ENCODE measurements at regions not wholly inside any gene's neighbourhood (a gene's known extent, or its start where the extent isn't known, plus 50 kb on each side); places are given as distances from the start of the nearest gene placed in this dataset.
A peak's percentile ranks its signal among the peaks of the same experiment; 100 is the strongest.
"Not testable (repeated sequence)": the region's sequence is repeated elsewhere in the genome, so short reads cannot be mapped to it uniquely, and the experiment has no call there.

DNA sequence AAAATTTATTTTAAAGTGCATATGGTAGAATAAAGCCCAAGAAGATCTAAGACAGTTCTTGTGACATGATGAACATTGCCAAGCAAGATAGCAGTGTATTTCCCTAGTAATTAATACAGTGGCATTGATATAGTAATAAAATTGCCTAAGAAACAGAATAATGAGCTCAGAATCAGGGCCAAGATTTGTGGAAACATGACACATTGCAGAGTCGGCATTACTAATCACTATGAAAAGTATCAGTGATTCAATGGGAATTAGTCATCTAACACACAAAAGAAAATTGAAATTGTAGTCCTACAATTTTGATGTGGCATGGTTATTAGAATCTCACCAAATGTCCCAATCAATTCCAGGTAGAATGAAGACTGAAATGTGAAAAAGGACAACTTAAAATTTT, 243.0 kb upstream of the CYRIA start:
- DNase-seq: no peak

DNA sequence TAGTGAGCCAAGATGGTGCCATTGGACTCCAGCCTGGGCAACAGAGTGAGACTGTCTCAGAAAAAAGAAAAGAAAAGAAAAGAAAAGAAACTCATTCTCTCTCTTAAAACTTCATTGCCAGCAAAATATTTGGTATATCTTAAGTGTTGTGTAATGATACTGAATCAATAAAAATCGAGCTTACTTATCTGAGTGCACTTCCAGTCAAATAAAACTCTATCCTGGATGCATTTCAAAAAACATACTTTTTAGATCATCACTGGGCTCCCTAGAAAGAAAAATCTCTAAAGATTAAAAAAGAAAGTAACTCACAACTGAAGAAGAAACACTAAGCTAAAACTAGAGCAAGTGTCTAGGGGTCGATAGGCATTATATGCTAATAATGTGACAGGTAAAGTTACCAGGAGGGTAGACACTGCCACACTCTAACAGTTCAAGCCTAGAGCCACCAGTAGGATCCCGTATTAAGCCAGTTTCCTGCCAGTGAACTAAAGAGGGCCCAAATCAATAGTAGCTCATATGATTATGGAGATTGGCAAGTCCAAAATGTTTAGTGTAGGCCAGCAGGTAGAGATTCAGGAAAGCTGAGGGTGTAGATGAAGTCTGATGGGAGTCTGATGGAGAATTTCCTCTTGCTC, 242.1 kb upstream of the CYRIA start:
- DNase-seq: no peak

DNA sequence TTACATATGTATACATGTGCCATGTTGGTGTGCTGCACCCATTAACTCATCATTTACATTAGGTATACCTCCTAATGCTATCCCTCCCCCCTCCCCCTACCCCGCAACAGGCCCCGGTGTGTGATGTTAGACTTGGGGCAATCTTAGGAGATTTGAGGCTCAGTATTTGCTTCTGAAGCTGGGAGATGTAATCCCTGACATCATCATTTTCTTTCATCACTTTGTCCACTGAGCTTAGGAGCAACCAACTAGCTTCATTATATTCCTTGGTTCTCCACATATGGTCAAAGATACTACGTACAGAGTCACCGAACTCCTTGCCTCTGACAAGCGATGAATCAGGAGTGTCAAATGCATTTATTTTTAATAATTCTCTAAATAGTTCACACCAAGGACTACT, 239.7 kb upstream of the CYRIA start:
- DNase-seq: not testable (repeated sequence)

DNA sequence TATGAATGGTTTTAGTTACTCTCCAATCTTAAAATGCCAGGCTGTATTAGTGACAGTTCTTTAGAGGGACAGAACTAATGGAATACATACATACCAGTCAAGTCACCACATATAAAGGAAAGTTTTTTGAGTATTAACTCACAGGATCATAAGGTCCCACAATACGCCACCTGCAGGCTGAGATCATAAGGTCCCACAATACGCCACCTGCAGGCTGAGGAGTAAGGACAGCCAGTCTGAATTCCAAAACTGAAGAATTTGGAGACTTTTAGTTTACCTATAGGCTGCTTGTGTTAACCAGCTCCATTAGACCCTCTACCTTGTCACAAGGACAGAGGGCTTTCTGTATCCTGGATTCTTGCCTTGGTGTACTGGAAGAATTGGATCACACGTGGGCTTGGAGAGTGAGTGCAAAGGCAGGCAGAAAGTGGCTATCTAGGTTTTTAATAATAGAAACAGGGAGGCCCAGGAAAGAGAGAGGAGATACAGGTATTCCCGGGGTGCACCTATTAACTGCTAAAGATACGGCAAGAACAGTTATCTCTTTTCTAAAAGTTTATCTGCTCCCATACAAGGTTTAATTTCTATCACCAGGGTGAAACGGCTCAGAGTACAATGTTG, 234.9 kb upstream of the CYRIA start:
- DNase-seq: no peak

DNA sequence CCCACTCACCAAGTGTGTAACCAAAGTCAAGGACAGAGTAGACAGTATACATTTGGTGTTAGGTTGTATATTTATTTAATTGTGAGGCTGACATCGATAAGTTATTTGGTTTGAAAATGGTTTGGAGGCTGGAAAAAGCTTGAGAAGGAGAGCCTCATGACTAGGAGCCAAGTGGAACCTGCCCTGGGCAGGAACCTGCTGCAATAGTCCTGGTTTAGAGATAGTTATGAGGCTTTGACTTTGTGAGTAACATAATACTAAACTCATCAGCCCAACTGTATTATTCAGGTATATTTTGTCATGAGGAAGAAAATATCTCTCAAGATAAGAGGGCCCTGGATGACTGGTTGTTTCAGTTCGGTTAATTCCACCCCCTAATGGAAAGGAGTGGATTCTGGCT, 234.3 kb upstream of the CYRIA start:
- no peak for DNase-seq

DNA sequence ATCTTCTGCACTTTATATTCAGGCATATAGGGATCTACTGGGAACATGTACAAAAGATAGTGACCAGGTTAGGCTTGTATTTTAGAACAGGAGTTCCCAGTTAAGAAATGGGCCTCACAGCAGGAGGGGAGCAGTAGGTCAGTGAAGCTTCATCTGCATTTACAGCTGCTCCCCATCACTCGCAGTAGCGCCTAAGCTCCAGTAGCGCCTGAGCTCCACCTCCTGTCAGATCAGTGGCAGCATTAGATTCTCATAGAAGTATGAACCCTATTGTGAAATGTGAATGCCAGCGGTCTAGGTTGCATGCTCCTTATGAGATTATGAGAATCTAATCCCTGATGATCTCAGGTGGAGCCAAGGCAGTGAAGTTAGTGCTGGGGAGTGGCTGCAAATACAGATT, 224.4 kb upstream of the CYRIA start:
- DNase-seq: peak in 3 of 56 donors; percentile 1 to 7 (median 1)

DNA sequence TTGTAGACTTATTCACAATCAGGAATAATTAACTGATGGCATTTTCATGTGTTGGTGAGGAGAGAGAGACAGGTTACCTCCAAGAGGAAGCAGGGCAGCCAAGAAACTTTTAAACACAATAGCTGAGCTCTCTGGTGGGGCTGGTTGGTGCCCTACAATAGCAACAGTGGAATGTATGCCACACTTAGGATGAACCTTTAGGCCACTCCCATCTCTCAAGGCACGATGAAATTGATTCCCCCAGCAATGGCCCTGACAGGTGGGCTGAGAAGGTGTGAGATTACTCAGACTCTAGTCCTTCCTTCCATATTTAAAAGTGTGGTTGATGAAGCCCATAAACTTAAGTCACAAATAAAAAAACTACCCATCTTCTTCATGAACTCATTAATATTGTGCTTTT, 219.4 kb upstream of the CYRIA start:
- no peak for DNase-seq

DNA sequence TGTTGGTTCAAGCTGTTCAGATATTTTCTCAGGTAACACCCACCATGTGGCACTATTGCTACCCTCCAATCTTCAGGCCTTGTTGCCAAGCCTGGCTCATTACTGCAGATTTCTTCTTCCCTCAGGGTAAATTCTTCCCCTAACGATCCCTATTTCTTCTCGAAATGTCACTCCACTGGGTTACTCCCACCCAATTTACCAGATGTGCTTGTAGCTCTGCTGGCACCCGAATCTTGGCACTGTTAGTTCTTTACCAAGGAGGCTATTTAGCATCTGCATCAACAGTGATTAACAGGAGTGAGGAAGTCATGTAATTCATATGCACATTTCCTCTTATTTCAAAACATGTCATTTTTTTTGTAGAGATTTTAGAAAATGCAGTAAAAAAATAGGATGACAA, 217.1 kb upstream of the CYRIA start:
- DNase-seq: no peak

DNA sequence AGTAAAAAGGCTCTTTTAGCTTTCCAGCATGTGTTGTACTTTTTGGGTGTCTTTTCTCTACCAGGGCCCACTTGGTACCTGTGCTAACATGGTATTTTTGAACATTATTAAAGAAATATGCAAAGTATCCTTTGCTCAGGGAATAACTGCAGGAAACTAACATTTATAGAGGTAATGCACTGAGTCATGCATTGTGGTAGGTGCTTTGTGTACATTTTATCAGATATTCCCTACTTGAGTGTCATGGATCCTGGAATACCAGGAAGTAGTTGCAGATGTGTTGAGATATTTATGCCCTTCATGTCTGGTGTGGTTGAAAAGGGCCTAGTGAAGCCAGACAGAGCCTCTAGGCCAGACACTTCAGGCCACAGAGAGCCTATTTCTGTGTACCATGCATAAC, 215.5 kb upstream of the CYRIA start:
- no peak for DNase-seq

DNA sequence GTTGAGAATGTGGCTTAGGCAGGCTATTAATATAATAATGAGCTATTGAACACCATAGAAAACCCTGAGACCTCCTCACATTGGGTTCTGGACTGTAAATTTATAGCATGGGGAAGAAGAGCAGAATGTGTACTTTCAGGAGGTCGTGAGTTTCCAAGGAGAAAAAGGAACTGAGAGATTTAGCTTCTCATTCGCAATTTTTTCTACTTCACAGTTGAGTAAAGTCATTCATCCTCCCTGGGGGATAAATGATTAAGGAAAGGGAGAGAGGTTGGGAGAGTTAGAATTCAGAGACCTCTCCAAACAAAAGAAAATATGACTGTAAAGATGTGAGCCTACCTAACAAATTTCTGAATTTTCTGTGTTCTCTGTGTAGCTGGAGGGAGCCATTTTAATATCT, 205.8 kb upstream of the CYRIA start:
- DNase-seq: no peak

DNA sequence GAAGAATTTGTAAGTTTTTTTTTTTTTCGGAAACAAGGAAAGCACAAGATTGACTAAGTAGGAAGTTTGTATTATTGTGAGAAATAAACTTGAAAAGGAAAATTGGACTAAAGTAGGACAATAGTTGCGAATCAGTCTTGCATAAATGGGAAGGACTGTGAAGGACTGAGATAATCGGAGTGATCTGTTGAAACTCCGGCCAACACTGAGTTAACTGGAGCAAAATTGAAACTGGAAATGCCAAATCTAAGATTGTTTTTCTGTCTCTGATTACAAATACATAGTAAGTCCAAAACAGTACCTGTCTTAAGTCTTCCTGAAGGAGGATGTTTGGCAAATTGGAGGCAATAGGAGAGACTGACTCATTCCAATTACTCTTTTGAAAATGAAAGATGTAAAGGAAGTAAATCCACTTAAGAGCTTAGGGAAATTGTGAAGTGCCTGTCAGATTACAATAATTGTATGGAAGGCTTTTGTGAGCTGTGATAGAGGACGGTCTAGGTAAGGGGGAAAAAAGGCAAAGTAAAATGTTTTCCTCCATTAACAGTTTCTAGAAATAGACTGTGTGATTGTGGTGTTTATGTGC, 204.9 kb upstream of the CYRIA start:
- DNase-seq: no peak

DNA sequence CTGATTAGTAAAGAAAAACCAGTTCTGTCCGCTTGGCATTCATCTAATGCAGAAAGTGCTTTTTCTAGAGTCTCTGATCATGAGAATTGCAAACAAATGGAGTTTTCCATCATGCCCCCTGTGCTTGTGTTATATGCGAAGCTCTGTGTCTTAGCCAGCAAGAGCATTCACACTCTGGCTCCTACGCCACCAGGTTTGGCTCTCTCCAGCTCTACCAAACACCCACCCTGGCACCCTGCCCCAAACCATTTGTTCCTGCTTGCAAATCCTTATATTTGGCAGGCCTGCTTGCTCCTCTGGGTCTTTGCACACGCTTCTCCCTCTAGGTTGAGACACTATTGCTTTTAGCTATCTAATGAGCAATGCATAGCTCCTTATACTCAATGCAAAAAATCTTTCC, 204.1 kb upstream of the CYRIA start:
- peak in 21 of 56 donors; percentile 3 to 59 (median 11) for DNase-seq

DNA sequence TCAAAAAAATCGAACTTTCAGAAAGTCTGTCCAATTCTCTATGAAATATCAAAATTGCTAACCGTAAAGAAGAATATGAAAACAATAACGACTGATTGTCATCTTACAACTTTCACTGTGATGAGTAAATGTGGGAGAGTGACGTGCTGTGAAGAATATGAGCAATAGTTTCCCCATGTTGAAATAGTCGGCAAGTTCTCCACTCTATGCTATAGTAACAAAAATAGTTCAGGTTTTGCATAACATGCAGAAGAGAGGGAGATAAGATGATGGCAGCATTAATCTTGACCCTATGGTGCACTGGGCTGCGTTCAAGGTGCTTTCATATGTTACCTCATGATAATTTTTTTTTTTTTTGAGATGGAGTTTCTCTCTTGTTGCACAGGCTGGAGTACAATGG, 196.8 kb upstream of the CYRIA start:
- DNase-seq: no peak

DNA sequence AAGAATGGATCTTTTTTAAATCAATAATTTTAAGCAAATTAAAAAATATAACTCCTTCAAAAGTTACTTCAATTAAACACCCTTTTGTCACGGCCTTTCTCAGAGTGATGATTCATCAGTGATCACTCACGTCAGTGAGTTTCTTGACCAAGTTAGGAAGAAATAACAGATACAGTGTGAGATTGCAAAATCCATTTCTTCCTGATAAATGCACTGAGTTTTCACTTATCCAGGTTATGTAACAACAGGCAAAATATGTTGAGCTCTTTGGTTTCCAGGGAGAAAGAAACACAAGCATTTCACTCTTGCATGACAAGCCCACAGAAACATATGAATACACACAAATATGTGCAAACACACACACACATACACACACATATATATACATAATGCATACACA, 195.9 kb upstream of the CYRIA start:
- DNase-seq: no peak

DNA sequence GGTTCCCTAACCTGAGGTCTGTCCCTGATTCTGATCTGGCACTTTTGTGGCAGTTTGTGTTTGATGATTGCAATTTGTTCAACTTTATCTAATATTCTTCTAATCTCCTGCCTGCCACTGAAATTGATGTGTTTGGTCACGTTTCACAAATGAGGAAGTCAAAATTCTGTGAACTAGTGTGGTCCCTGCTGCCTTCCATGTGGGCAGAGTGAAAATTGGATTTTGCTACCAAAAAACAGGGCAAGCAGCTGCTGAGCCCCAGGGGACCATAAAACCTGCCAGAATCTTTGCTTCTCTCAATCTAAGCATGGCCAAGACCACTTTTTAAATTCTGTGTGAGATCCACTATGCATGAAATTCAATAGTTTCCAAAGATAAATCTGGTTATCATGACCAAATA, 195.5 kb upstream of the CYRIA start:
- DNase-seq: no peak

DNA sequence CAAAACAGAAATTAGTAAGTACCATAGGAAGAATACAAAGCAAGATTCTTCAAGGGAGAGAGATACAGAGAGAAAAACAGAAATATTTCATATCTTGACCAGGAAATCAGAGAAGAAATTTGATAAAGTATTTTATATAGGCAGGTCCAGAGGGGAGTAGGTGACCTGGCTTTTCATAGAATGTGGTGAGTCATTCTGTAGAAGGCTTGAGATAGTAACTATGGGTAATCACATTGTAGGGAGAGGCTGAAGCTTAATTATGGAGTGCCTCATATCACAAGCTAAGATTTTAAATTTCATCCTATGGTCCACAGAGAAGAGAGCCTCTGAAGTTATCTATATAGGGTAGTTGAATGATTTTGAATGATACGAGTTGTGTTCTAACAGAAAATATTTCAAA, 195.0 kb upstream of the CYRIA start:
- DNase-seq: no peak

DNA sequence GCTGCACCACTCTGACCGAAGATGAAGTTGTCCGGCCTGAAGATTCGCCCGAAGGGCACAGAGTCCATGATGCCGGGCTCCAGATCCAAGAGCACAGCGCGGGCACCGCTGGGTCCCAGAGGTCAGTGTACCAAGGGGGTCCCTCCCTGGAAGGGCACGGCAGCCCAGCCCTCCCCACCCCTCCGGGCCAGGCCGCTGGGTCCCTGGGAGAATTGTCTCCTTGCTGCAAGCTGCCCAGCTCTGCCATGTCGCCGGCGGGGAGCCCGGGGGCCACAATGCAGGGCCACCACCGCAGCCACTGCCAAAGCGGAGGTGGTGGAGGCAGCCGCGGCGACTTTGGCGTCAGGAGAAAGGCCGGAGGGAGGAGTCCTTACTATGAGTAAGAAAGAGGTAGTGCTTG, 189.5 kb upstream of the CYRIA start:
- no peak for DNase-seq

DNA sequence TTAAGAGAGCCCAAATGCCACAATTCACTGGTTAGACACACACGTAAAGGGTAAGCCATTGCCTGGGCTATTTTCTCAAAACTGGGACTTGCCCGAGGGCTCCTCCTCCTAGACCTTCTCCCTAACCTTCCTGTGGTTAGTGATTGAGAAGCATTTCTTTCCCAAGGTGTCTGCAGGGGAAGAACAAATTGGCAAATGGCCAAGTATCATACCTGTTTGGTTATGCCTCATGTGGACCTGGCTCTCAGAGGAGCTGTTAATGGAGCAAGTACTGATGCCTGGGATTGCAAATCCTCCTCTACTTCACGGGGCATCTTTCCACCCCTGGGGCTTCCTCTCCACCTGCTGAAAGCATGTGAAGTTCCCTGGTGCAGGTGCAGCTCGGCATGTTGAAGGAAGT, 187.5 kb upstream of the CYRIA start:
- DNase-seq: no peak

DNA sequence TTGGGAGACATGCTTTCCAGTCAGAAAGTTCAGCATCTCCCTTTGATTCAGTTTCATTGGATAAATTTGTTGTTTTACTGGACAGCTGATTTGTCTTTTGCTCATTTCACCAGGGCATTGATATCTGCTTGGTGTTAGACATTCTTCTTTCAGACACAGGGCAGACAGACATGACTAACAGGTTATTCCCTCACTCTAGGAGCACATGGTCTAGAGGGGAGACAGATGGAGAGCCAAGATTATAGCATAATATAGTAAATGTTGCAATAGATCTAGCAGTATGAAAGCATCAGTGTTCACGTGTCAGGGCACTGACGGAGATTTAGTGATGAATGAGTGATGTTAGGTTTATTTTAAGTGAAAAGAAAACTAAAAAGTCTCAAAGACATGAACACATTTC, 187.0 kb upstream of the CYRIA start:
- DNase-seq: no peak

DNA sequence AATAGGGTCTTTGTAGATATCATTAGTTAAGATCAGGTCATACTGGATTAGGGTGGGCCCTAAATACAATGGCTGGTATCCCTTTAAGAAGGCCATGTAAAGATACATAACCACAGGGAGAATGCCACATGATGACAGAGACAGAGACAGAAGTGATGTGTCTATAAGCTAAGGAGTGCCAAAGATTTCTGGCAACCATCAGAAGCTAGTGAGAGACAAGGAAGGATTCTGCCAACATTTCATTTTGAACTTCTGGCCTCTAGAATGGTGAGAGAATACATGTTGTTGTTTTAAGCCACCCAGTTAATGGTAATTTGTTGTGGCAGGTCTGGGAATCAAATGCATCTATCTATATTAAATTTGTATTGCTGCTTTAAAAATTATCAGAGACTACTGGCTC, 185.5 kb upstream of the CYRIA start:
- DNase-seq: no peak

DNA sequence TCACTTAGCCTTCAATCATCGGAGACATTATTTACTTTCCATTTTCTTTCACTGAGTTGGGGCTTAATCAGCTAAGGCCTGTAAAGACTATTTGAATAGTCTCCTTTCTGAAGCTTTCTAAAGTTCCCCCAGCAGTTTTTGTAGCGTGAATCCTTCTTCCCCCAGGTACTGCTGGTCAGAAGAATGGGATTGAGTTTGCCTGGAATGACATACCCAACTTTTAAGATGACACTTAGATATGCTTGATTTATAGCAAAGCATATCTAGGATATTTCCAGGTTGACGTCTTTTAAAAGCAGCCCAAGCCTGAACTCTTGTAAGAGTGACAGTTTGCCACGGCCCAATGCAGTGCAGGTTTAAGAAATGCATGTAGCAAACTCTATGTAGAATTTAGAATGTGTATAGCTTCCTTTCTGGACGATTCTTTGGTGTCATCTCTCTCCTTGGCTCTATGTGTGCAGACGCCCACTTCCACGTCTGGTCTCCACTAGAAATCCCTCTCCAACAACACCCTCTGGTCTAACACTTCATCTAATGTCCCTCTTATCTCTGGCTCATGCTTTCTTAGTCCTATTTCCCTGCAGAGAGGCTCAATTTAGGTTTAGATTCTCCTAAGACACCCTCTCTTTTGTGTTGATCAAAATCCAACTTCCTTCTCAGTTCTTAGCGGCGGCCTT, 175.0 kb upstream of the CYRIA start:
- no peak for DNase-seq

DNA sequence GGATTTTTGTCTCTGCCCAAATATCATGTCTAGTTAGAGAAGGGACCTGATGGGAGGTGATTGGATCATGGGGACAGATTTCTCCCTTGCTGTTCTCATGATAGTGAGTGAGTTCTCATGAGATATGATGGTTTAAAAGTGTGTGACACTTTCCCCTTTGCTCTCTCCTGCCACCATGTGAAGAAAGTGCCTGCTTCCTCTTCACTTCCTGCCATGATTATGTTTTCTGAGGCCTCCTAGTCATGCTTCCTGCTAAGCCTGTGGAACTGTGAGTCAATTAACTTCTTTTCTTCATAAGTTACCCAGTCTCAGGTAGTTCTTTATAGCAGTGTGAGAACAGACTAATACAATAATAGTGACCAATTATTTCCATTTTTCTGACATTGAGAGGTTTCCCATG, 167.3 kb upstream of the CYRIA start:
- DNase-seq: no peak

DNA sequence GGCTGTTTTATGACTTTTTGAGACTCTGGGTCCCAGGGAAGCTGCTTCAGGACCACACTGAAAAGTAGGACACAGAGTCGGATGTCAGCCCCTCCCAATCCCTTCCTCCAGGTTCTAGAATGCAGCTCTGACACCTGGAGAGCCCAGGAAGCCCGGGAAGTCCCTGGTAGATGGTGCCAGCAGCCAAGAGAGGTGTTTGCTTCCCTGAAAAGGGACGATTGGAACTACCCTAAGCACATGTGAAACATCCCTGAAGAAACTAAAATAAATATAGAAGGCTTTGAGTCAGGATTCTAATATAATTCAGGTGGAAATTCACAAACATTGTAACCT, 163.2 kb upstream of the CYRIA start:
- no peak for DNase-seq

Data from nucleus accumbens (tissue), 56 donors.